GM18511 (cell line): ENCODE measurements at regions not wholly inside any gene's neighbourhood (a gene's known extent, or its start where the extent isn't known, plus 50 kb on each side); places are given as distances from the start of the nearest gene placed in this dataset.
"Not testable (repeated sequence)": the region's sequence is repeated elsewhere in the genome, so short reads cannot be mapped to it uniquely, and the experiment has no call there.

ENCODE experiments used
- ATAC-seq: cut with Tn5 transposase; IDR thresholded peaks from one replicate; pipeline ENCODE4 v1.9.1; 2021; ENCODE audit warnings: mild to moderate bottlenecking, moderate library complexity; ENCODE audit not compliant: unreplicated experiment

DNA sequence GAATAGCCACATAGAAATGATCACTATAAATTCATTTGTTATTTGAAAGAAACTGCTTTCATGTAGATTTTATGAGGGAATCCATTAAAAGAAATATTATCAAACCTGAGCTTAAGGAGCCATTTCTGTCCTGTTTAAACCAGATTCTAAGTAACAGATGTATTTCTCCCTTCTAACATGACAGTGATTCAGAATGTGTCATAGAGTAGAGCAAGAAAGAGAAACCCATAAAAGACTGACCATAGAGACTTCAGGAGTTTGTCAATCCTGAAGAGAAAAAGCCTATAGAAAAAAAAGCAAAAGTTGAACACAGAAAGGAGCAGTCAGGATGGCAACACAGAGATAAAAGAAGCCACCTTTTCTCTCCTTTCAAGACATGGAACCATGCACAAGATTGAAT lies 390.6 kb downstream of the PRIM2 start:
- not testable (repeated sequence) for ATAC-seq

DNA sequence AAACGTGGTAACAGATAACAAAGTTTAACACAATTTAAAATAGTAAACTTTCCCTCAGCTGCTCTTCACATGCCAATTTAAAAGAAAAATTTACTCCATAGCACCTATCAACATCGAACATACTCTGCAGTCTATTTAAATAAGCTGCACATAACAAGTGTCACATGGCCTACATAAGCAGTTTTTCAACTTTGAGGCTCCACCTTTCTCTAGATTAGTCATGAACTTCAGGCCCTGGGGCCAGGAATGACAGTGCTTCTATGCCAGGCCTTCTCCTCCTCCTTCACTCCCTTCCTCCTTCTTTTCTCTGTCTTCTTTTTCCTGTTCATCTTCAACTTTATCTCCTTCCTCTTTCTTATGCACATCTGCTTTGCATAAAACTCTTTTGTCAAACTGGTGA lies 405.1 kb downstream of the PRIM2 start:
- ATAC-seq = peak; percentile 57

DNA sequence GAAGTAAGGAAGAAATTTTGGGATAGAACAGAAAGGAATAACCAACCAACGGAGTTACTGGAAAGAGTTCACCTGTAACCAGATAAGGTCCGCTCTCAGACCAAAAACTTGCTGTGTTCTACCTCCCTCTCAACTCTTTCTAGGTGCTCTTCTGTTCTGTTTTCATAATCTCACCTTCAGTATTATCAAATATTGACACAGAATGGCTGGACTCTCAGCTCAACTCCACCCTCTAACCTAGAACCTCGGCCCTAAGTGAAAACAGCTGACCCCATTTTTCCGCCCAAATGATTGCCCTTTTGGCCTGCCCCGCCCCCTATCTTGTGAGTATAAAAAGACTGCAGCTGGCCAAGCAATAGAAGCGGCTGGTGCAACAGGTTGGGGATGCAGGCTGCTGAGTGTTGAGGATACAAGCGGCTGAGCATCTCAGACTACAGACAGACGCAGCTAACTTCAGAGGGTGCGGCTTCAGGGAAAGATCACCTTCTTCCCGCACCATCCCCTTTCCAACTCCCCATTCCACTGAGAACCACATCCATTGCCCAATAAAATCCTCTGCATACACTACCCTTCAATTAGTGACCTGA lies 406.5 kb downstream of the PRIM2 start:
- not testable (repeated sequence) for ATAC-seq

DNA sequence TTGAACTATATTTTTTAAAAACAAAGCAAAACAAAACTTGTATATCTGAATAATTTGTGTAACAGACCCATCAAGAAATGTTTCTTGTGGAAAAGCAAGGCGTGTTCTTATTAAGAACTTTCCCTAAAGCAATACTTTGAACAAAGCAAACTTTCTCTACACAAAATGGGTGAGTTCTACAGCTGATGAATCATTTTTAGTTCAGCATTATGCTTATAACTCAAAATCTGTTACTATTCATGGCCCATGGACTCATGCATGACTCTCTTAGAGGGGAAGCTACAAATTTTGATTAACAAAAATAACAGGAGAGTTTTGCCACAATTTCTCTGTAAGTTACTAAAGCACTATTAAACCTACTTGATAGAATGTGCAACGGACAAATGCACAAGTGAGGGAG lies 412.0 kb downstream of the PRIM2 start:
- not testable (repeated sequence) for ATAC-seq

DNA sequence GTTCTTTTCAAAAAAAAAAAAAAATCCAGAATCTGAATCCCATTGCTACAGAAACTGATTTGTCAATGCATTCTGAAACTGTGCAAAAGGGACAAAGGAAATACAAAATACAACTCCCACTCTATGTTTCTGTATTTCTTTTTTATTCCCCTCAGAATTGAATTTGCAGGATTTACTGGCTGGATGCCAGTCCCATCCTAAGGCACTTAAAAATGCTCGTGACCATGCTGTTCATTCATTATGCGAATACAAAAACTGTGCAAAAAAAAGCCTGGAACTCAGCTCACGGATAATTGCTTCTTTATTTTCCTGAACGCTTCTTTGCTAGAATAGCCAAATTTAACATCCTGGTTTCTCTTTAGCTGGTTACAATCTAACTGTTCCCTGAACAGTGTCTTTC lies 413.3 kb downstream of the PRIM2 start:
- not testable (repeated sequence) for ATAC-seq

DNA sequence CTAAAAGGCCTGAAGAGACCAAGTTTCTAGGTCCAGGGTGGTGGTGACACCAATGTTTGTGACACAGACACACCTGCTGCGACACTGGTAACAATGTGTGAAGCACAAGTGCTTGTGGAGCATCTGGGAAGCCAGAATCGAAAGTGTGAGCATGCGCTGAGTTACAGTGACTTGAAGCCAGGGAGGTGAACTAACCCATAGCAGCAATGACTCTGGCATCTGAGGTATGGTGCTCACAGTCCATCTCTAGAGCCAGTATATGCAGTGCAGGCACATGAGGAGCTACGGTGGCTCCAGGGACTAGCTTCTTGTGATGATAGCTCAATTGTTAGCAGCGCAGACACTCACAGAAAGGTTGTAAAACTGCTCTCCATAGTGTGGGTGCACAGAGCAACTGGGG lies 430.3 kb downstream of the PRIM2 start:
- not testable (repeated sequence) for ATAC-seq

DNA sequence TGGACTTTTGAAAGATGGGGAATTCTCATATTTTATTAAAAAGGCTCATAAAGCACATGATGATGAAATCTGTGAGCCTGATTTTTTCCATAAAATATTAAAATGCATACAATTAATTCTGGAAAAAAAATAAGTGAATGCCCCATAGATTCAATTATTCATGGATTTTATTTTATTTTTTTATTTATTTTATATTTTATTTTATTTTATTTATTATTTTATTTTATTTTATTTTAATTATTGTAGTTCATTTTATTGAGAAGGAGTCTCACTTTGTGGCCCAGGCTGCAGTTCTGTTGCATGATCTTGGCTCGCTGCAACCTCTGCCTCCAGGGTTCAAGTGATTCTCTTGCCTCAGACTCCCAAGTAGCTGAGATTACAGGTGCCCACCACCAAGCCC lies 442.4 kb downstream of the PRIM2 start:
- not testable (repeated sequence) for ATAC-seq

DNA sequence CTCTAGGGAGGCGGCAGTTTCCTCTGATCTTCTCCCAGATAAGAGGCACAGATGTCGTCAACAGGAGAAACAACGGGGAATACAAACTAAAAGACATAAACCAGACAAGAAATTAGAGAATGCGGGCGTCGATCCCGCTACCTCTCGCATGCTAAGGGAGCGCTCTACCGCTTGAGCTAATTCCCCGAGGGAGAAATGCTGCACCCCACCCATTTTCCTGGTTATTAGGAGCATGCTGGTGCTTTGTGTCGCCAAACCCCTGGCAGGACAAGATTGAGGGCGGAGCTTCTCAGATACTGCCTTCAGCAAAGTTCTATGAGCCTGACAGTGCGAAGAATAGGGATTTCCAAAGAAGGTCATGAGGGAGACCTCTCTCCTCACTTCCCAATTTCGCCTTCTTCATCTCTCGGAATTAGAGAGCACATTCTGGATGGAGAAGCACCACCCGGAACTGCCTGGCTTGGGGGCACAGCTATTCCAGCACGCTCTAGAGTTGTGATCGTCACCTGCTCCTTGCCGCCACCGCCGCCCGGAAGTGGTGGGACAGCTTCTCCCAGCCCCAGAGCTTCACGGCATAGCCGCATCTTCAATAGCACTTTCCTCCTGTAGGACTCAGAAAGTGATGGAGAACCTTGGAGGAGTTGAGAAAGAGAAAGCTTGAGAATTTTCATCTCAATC lies 475.4 kb downstream of the PRIM2 start:
- ATAC-seq = not testable (repeated sequence)

DNA sequence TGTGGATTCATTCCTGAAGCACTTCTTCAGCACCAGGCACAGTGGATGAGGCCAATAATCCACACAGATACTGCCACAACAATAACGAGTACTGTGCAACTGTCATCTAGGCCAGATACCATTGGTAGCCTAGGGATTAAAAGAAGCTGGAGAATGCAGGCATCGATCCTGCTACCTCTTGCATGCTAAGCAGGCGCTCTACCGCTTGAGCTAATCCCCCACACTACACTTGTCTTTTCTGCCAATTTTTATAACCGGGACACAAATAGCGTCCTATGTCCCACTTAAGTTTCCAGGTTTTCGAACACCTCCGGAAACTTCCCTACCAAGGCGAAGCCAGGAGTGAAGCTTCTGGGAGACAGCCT lies 475.9 kb downstream of the PRIM2 start:
- not testable (repeated sequence) for ATAC-seq

DNA sequence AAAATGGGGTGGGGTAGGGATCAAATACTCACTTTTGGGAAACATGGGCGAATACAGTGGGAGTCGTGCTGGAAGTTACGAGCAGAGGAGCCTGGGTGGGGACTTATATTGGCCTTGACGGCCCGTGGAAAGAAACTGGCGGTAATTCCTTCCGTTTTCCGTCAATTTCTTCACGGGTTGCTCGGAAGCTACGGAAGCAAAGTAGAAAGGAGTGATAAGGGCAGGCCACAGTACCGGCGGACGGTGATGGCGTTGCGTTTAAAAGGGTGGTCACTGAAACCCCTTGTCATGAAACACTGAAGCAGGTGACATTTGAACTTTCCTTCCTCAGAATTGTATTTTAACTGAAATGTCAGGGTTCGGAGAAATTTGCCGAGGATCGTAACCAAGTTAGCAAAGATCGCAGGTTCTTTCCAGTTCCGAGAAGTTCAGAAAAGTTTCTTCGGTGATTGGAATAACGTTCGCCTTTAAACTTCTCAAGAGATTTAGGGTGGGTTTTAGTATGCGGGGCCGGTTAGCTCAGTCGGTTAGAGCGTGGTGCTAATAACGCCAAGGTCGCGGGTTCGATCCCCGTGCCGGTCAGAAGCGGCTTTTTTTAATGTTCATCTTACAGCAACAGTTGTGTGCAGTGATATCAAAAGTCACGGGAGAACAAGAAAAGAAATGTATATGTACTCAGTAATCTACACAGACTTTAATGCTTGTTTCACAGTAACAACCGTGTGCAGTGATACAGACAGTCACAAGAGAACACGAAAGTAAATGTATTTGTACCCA lies 482.5 kb downstream of the PRIM2 start:
- ATAC-seq = not testable (repeated sequence)

DNA sequence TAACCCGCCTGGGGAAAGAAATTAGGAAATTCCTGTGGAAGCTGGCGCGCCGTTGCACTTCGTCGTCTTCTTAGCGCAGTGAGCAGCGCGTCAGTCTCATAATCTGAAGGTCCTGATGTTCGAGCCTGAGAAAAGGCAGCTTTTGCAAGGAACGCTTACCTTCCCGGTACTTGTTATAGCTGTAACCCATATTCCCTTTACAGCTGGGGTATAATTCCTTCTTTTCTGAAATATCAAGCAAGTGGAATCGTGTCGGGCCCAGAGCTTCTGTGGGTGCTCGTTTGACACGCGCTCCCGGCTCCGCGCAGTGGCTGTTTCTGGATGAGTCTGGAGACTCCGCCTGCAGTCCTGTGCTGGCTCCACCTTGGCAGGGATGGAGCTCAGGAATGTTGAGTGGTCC lies 491.2 kb downstream of the PRIM2 start:
- not testable (repeated sequence) for ATAC-seq

DNA sequence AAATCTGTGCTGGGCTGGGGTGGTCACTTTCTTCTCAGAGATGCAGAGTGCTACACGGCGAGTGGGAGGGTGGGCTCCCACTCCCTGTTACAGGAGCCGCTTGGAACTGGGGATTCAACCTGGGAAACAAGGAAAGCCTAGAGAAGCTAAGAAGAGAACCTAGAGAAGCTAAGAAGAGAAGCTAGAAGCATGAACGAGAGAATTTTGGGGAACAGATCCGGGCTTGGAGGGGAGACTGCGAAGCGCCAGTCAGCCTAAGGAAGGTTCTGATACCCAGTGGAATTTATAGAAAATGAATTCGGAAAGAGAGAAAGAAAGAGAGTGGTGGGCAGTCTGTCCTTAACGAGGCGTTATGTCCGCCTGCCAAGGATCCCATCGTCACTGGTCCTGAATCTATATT lies 492.0 kb downstream of the PRIM2 start:
- ATAC-seq = not testable (repeated sequence)

DNA sequence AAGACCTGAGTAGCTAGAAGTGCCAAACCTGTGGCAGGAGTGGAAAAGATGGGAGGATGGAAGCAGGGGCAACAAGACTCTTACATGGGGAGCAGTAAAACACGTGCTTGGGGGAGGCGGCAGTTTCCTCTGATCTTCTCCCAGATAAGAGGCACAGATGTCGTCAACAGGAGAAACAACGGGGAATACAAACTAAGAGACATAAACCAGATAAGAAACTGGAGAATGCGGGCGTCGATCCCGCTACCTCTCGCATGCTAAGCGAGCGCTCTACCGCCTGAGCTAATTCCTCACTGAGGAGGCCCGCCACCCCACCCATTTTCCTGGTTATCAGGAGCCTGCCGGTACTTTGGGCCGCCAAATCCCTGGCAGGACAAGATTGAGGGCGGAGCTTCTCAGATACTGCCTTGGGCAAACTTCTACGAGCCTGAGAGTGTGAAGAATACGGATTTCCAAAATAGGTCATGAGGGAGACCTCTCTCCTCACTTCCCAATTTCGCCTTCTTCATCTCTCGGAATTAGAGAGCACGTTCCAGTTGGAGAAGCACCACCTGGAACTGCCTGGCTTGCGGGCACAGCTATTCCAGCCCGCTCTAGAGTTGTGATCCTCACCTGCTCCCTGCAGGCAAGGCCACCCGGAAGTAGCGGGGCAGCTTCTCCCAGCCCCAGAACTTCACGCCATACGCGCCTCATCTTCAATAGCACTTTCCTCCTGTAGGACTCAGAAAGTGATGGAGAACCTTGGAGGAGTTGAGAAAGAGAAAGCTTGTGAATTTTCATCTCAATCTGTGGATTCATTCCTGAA lies 496.0 kb downstream of the PRIM2 start:
- ATAC-seq = not testable (repeated sequence)

DNA sequence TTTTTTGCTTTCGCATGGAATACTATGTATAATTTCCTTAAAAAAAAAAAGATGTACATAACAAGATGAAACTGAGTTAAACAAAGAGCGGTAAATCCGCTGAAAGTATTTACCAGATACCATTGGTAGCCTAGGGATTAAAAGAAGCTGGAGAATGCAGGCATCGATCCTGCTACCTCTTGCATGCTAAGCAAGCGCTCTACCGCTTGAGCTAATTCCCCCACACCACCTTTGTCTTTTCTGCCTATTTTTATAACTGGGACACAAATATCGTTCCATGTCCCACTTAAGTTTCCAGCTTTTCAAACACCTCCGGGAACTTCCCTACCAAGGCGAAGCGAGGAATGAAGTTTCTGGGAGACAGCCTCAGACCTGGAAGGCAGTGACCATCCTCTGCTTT lies 498.4 kb downstream of the PRIM2 start:
- ATAC-seq = not testable (repeated sequence)

DNA sequence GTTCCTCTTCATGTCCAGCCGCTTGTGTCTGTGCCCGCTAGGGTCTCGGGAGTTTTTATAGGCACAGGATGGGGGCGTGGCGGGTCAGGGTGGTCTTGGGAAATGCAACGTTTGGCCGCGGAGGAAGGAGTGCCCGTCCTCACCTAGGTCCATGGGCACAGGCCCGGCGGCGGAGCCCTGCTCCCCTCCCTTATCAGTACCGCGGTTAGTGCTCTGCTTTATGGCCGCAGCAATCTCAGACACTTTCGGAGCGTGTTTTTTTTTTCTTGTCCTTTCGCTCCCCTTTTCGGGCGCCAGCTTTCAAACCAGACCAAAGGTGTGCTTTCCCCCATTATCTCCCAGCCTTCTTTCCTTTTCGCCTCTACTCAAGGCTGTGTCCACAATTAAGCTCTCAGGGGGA lies 503.9 kb downstream of the PRIM2 start:
- ATAC-seq = not testable (repeated sequence)

DNA sequence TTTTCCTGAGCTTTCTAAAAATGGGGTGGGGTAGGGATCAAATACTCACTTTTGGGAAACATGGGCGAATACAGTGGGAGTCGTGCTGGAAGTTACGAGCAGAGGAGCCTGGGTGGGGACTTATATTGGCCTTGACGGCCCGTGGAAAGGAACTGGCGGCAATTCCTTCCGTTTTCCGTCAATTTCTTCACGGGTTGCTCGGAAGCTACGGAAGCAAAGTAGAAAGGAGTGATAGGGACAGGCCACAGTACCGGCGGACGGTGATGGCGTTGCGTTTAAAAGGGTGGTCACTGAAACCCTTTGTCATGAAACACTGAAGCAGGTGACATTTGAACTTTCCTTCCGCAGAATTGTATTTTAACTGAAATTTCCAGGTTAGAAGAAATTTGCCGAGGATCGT lies 505.0 kb downstream of the PRIM2 start:
- not testable (repeated sequence) for ATAC-seq

DNA sequence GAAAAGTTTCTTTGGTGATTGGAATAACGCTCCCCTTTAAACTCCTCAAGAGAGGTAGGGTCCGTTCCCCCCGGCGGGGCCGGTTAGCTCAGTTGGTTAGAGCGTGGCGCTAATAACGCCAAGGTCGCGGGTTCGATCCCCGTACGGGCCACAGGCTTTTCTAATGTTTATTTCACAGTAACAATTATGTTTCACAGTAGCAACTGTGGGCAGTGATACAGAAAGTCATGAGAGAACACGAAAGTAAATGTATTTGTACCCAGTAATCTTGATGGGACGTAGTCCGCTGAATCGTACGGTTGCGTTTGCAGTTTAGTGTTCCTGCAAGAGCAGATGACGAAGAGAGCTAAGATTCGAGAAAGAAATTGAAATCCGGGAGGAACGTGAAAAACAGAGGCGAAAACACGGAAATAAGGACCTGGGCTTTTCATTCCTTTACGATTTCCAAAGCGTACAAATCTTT lies 505.5 kb downstream of the PRIM2 start:
- no peak for ATAC-seq

DNA sequence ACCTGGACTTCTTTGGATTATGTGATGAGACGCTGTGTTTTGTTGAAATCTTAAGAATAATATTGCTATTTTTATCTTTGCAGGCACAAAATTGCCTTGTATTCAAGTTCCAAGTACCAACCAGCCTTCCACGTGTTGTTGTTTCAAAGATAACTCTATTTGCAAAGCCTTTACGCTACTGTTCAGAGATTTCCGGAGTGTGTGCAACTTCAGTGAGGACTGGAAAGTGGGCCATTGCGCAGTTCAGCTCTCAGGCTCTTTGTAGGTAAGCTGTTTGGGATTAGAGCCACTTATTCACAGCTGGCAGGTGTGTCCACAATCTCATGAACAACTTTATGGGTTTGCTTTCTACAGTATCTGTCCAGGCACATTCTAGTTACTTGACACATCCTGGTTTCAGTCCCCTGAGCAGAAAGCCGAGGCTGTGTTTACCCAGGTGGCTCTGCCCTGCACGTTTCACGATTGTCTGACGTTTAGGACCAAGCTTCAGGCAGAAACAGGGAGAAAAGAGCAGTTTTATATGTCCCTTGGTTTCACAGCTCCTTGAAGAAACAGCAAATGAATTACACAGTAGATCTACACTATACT lies 520.3 kb downstream of the PRIM2 start:
- ATAC-seq = not testable (repeated sequence)

DNA sequence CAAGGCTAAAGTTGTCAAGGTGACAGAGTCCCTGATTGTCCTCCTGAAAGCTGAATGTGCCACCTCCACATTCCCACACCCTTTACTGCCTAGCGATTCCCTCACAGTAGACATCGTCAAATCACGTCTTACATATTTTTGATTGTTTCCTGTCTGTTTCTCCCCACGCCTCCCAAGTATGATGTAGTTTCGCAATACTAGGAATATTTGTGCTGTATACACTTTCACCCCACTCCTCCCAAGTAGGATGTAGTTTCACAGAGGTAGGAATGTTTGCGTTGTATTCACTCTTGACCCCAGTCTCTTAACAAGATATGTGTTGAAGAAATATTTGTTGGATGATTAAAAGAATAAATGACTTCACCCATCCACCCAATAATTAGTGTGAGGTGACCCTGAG lies 524.1 kb downstream of the PRIM2 start:
- ATAC-seq = not testable (repeated sequence)

DNA sequence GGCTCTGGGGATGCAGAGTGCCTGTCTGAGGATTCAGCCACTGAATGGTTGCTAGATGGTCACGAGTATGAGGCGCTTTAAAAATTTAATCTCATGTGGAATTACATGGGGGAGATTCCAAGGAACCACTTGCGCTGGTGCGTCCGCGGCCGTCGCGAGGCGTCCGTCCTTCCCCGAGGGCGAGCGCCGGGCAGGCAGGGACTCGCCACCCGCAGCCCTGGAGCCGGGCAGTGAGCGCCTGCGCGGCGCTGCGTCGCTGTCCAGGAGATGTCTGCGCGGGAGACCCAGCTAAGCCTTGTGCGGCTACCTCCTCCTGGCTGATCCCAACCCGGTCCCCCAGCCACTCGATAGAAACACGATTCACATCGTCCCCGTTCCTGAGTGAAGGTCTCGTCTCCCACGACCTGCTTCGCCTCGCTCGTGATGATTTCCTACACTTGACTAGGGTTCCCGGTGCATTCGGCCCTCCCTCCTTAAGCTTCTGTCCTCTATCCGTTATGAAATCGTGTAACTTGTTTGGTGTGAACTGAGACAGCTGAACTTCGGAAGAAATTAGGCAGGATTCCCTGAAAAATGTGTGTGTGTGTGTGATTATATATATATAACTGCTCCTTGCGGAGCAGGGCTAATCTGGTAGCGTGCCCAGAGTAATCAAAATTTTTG lies 536.4 kb downstream of the PRIM2 start:
- not testable (repeated sequence) for ATAC-seq
